HG02610 (cell line): ENCODE measurements at regions not wholly inside any gene's neighbourhood (a gene's known extent, or its start where the extent isn't known, plus 50 kb on each side); places are given as distances from the start of the nearest gene placed in this dataset.
"Not testable (repeated sequence)": the region's sequence is repeated elsewhere in the genome, so short reads cannot be mapped to it uniquely, and the experiment has no call there.

ENCODE experiments used
- ATAC-seq: cut with Tn5 transposase; IDR thresholded peaks from one replicate; pipeline ENCODE4 v1.9.1; 2021; ENCODE audit warnings: mild to moderate bottlenecking, moderate library complexity; ENCODE audit not compliant: unreplicated experiment

GRCh38 chr5:122515210-122515609 lies 203.2 kb downstream of the SNCAIP start:
- ATAC-seq, result not testable (repeated sequence)

- peak; percentile 79 for ATAC-seq
Measured at GRCh38 chr5:122515709-122516431, 203.8 kb downstream of the SNCAIP start.

- ATAC-seq, result no peak
Measured at GRCh38 chr5:122516432-122516743, 204.4 kb downstream of the SNCAIP start.

GRCh38 chr5:122517091-122517490 lies 205.1 kb downstream of the SNCAIP start:
- no peak for ATAC-seq

- ATAC-seq, result no peak
Measured at GRCh38 chr5:122523776-122524175, 211.7 kb downstream of the SNCAIP start.

- ATAC-seq, result no peak
Measured at GRCh38 chr5:122527547-122527946, 215.5 kb downstream of the SNCAIP start.

- no peak for ATAC-seq
Measured at GRCh38 chr5:122532035-122532434, 220.0 kb downstream of the SNCAIP start.

GRCh38 chr5:122533825-122534224 lies 221.8 kb downstream of the SNCAIP start:
- no peak for ATAC-seq

GRCh38 chr5:122534829-122535228 lies 222.8 kb downstream of the SNCAIP start:
- ATAC-seq, result no peak

GRCh38 chr5:122541388-122541787 lies 229.4 kb downstream of the SNCAIP start:
- no peak for ATAC-seq

- ATAC-seq, result no peak
Measured at GRCh38 chr5:122545986-122546385, 228.9 kb upstream of the SNX2 start.

GRCh38 chr5:122547219-122547618 lies 227.7 kb upstream of the SNX2 start:
- no peak for ATAC-seq

- no peak for ATAC-seq
Measured at GRCh38 chr5:122547669-122548068, 227.2 kb upstream of the SNX2 start.

GRCh38 chr5:122559676-122560075 lies 215.2 kb upstream of the SNX2 start:
- no peak for ATAC-seq

GRCh38 chr5:122561209-122561608 lies 213.7 kb upstream of the SNX2 start:
- ATAC-seq, result no peak

- ATAC-seq, result no peak
Measured at GRCh38 chr5:122565331-122565730, 209.5 kb upstream of the SNX2 start.

GRCh38 chr5:122576256-122577016 lies 198.4 kb upstream of the SNX2 start:
- no peak for ATAC-seq

GRCh38 chr5:122581629-122582028 lies 193.3 kb upstream of the SNX2 start:
- ATAC-seq, result no peak

- no peak for ATAC-seq
Measured at GRCh38 chr5:122584411-122585300, 190.2 kb upstream of the SNX2 start.

GRCh38 chr5:122585371-122585770 lies 189.5 kb upstream of the SNX2 start:
- no peak for ATAC-seq

GRCh38 chr5:122586351-122586750 lies 188.5 kb upstream of the SNX2 start:
- ATAC-seq, result no peak

- ATAC-seq, result no peak
Measured at GRCh38 chr5:122591828-122592227, 183.1 kb upstream of the SNX2 start.
